C1 segment of cervical spinal cord (tissue), 14 donors: ENCODE measurements at regions not wholly inside any gene's neighbourhood (a gene's known extent, or its start where the extent isn't known, plus 50 kb on each side); places are given as distances from the start of the nearest gene placed in this dataset.

Experiments used
- DNase-seq, 14 donors: peaks; one replicate each; lab custom pipeline; 2025; lab: John Stamatoyannopoulos, UW

GRCh38 chr9:13758936-13759335, 479.4 kb upstream of the MPDZ start:
- no peak for DNase-seq

- DNase-seq: no peak
Measured at GRCh38 chr9:13756943-13757342, 477.5 kb upstream of the MPDZ start.

- DNase-seq: no peak
Measured at GRCh38 chr9:13755551-13755950, 476.1 kb upstream of the MPDZ start.

- DNase-seq: peak in 1 of 14 donors; percentile 32
Measured at GRCh38 chr9:13750639-13751038, 471.1 kb upstream of the MPDZ start.

GRCh38 chr9:13750061-13750460, 470.6 kb upstream of the MPDZ start:
- DNase-seq: no peak

GRCh38 chr9:13746876-13747275, 467.4 kb upstream of the MPDZ start:
- no peak for DNase-seq

GRCh38 chr9:13744261-13744901, 464.9 kb upstream of the MPDZ start:
- DNase-seq: no peak

- DNase-seq: no peak
Measured at GRCh38 chr9:13737885-13738284, 458.4 kb upstream of the MPDZ start.

GRCh38 chr9:13735181-13735580, 455.7 kb upstream of the MPDZ start:
- no peak for DNase-seq

- no peak for DNase-seq
Measured at GRCh38 chr9:13734601-13735000, 455.1 kb upstream of the MPDZ start.

GRCh38 chr9:13732290-13732689, 452.8 kb upstream of the MPDZ start:
- DNase-seq: no peak

GRCh38 chr9:13731637-13732036, 452.1 kb upstream of the MPDZ start:
- DNase-seq: no peak

GRCh38 chr9:13729955-13730354, 450.5 kb upstream of the MPDZ start:
- DNase-seq: no peak

GRCh38 chr9:13728917-13729811, 449.7 kb upstream of the MPDZ start:
- peak in 1 of 14 donors; percentile 37 for DNase-seq

GRCh38 chr9:13728131-13728530, 448.6 kb upstream of the MPDZ start:
- peak in 5 of 14 donors; percentile 6 to 98 (median 14) for DNase-seq

GRCh38 chr9:13726746-13727145, 447.3 kb upstream of the MPDZ start:
- peak in 1 of 14 donors; percentile 8 for DNase-seq

GRCh38 chr9:13725516-13725915, 446.0 kb upstream of the MPDZ start:
- no peak for DNase-seq

- DNase-seq: no peak
Measured at GRCh38 chr9:13721481-13722235, 442.2 kb upstream of the MPDZ start.

GRCh38 chr9:13719981-13720676, 440.6 kb upstream of the MPDZ start:
- no peak for DNase-seq

- DNase-seq: no peak
Measured at GRCh38 chr9:13719446-13719845, 440.0 kb upstream of the MPDZ start.

GRCh38 chr9:13718539-13718938, 439.0 kb upstream of the MPDZ start:
- no peak for DNase-seq

GRCh38 chr9:13718086-13718485, 438.6 kb upstream of the MPDZ start:
- DNase-seq: no peak
